ENCODE measurements at regions not wholly inside any gene's neighbourhood (a gene's known extent, or its start where the extent isn't known, plus 50 kb on each side); places are given as distances from the start of the nearest gene placed in this dataset.
A peak's percentile ranks its signal among the peaks of the same experiment; 100 is the strongest.

DNA sequence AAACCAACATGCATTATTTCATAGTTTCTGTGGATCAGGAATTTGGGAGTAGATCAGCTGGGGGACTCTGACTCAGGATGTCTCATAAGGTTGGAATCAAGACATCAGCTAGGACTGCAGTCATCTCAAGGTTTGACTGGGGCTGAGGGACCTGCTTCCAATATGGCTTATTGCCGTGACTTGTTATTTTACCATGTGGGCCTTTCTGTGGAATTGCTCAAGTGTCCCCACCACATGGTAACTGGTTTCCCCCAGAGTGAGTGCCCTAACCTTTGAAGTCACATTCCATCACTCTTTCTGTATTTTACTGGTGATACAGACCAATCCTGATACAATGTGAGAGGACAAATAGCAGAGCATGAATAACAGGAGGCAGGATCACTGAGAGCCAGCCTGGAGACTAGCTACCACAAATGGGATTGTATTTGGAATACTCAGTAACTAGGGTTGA, 70.2 kb upstream of the ELL2 start:
- peak; percentile 71 for DNase-seq (ENCODE audit: low read depth)

DNA sequence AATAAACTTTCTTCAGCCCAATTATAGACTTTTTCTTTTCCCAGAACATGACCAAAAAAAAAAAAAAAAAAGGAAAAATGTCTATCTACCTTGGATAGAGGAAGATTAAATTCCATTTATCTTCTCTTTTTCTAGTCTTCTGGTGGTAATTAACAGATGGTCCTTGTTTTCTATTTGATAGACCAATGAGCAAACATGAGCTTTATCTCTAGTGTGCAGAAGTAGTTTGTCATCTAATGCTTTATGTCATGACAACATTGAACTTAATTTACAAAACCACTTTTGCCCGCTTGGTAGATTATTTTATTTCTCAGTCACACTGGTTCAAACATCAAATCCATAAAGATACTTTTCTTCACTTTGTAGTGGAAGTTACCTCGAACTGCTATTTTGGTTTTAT, 69.5 kb upstream of the ELL2 start:
- DNase-seq (ENCODE audit: low read depth), result no peak

DNA sequence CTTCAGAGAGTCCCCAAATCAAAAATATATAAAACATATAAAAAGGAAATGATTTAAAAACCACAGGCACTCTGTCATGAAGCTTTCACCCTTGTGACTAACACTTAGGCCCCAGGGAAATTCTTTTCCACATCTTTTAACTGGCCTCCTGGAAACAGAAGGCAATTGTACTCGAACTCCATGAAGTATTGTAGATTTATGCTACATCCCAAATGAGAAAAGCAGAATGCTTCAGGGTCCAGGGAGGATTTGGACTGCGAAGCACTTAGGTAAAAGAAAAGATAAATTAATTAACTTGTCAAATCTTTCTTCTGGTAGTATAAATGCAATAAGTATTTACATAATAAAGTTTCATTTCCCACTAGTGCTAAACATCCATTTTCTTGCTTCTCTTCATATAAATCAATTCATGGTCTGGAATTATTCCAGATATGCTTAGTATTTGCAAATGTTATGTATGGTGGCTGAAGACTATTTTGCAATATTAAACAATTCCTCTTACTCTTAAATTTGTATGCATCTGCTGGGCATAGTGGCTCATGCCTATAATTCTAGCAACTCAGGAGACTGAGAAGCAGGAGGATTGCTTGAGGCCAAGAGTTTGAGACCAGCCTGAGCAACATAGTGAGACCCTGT, 64.9 kb upstream of the ELL2 start:
- peak; percentile 85 for DNase-seq (ENCODE audit: low read depth)

DNA sequence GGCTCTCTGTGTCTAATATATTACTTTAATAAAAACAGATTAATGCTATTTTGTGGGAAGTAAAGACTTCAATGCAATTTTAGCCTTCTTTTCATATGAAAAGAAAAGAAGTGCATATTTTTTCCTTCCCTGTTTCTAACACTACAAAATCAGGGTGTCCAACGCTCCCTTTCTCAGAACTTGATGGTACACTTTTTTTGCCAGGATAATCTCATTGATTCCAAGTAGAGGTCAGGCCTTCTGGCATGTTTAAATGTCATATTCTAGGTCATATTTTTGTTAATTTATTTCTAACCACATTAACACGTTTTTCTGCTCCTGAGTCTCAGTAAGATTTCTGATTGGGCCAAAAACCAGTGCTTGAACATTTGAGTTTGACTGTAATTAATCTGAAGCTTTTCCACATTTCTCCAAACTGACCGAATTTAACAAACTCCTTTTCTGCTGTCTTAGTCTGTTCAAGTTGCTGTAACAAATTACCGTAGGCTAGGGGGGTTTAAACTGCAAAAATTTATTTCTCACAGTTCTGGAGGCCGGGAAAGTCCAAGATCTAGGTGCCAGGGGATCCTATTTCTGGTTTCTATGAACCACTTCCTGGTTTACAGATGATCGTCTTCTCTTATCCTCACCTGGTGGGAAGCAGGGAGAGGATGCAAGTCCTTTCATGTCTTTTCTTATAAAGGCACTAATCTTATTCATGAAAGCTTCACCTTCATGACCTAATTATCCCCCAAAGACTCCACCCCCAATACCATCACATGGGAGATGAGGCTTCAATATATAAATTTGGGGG, 63.2 kb upstream of the ELL2 start:
- no peak for DNase-seq (ENCODE audit: low read depth)

DNA sequence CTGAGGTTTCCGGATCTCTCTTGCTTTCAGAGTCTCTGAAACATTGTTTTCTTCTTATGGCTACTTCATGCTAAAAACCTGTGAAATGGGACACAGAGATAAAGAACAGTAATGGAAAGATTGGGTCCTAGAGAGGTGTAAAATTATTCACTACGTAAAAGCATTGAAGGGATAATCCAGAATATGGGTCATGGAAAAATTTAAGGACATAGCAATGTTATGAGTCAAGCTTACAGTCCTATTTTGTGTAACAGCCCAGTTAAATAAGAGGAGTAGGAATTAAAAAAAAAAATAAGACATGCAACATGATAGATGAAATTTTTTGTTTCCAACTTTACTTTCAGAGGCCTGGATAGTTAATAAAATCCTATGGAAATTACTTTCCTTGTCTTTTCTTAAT, 61.9 kb upstream of the ELL2 start:
- no peak for DNase-seq (ENCODE audit: low read depth)

DNA sequence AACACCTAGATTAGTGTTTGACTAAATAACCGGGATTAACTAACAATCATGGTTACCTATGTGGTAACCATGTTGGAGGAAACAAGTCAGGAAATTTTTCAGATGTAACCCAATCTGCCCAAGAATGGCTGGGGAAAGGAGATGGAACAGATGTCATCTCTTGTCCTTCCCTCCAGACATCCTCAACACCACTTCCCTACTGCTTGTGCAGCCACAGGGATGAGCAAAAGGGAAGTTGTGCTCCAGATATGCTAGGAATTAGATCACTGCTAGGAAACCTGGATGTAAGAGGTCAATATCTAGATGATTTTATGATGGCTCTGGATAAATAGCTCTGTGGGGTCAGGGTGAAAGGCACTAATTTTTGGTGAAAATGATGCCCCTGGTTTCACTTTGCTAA, 61.3 kb upstream of the ELL2 start:
- no peak for DNase-seq (ENCODE audit: low read depth)

DNA sequence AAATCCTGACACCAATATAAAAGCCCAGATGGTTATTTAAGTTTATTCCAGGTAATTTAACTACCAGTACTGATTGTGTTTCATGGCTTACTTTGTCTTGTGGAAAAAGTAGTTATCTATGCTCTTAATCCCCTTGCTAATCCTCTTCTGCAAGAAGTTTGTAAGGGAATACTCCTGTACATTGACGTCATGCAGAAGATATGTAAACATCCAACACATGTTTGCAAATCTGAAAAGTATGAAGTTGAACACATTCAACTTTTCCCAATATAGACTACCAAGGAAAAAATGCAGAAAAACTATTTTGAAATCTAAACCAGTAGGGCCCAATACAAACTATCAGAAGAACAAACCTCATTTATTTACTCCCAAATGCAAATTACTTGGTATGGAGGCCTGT, 56.3 kb upstream of the ELL2 start:
- DNase-seq (ENCODE audit: low read depth), result peak; percentile 75

DNA sequence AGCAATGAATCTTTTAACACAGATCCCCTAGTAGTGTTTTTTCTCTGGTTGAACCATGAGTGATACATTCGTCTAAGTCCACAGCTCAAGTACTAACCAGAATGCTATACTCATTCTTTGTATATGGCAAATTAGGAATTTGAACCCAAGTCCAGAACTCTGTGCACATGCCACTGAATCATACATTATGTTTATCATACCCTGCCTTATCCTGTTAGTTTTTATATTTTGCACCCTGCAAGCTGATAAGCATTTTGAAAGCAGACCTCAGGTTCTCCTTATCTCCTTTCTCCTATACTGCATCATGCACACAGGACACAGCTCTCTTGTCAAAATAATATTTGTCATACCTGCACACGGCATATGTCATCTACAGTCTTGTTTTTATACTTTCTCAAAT, 54.6 kb upstream of the ELL2 start:
- no peak for DNase-seq (ENCODE audit: low read depth)

DNA sequence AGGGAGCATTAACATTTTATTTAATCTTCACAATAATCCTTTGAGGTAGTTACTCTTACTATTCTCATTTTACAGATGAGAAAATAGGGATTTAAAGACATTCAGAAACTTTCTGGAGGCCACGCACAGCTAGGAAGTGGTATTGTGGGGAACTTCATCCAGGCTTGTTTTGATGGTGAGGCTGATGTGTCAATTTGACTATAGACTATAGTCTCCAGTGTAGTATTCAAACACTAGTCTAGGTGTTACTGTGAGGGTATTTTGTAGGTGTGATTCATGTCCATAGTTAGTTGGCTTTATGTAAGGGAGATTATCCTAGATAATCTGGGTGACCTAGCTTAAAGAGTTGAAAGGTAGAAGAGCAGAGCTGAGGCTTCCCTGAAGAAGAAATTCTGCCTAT, 54.1 kb upstream of the ELL2 start:
- no peak for DNase-seq (ENCODE audit: low read depth)

DNA sequence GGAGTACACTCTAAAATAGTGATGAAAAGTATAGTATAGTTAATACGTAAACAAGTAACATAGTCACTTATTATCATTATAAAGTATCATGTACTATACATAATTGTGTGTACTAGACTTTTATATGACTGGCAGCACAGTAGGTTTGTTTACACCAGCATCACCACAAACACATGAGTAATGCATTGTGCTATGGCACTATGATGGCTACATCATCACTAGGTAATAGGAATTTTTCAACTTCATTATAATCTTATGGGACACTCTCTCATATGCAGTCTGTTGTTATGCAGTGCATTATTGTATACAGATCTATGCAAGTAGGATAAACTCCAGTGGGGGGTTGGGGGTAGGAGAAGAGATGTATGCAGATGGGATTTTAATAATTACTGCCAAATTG, 52.7 kb upstream of the ELL2 start:
- DNase-seq (ENCODE audit: low read depth), result no peak

DNA sequence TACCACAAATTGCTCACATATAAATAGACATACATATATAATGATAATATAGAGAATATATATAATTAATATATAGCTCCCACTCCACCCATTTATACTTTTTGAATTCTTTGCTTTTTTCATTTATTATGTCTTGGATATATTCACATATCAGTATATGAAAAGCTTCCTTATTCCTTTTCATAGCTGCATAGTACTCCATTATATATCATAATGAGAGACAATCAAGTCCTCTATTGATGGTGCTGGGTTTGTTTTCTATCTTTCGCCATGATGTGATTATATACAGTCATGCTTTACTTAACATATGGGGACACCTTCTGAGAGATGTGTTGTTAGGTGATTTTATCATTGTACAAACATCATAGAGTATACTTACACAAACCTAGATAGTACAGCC, 51.6 kb upstream of the ELL2 start:
- no peak for DNase-seq (ENCODE audit: low read depth)

DNA sequence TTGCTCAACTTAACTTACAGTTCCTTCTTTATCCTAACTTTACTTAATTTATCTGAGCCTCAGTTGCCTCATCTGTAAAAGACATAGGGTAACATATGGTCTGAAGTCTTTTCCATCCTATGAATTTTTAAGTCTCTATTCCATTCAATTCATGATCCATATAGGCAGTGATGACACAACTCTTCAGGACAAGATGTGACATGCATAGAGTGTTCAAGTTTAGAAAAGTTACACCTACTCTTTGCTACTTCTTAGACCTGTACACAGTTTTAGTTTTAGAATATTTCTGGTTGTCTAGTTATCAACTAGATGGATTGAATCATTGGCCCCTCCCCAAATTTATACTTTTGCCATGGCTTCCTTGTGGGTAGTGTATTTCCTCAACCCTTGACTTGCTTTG, 50.7 kb upstream of the ELL2 start:
- no peak for DNase-seq (ENCODE audit: low read depth)

All from GM04504 (cell line).